ENCODE measurements at regions not wholly inside any gene's neighbourhood (a gene's known extent, or its start where the extent isn't known, plus 50 kb on each side); places are given as distances from the start of the nearest gene placed in this dataset.
A peak's percentile ranks its signal among the peaks of the same experiment; 100 is the strongest.

DNA sequence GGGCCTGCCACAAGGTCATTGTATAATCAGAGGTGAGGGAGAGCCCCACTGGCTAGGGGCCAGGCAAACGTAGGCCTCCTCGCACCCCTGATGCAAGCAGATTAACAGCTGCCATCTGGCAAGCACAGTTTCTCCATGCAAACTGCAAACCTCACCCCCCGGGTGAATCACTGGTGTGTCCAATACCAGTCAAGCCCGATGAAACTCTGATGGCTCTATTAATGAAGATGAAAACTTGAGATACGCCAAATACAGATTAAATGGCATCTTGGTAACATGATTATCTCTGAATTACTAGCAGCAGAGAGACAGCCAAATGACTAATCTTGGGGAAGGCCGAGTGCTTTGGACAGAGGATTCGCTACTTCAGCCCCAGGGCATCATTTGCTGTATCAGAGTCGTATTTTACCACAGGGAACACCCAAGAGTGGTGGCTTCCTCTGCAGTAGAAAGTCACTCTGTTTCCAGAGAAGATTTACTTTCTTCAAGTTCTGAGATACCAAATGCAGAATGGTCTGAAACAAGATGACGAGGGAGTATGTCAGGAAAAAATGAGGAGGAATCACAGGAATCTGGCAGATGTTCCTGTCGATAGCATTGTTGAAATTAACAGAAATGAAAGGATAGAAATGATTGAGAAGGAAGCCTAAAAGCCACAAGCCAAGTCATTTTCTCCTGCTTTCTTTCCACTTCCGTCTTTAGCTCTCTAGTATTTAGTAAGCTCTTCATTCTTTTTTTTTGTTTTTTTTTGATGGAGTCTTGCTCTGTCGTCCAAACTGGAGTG lies 96.2 kb upstream of the NR2F2 start:
- no peak overlapping the region for H3K4me3 ChIP-seq (ENCODE audit: control insufficient read depth, low read depth, low read length)
- DNase-seq (ENCODE audit: low read depth) = peak; percentile 4
- TF ChIP-seq, protein P1, sequence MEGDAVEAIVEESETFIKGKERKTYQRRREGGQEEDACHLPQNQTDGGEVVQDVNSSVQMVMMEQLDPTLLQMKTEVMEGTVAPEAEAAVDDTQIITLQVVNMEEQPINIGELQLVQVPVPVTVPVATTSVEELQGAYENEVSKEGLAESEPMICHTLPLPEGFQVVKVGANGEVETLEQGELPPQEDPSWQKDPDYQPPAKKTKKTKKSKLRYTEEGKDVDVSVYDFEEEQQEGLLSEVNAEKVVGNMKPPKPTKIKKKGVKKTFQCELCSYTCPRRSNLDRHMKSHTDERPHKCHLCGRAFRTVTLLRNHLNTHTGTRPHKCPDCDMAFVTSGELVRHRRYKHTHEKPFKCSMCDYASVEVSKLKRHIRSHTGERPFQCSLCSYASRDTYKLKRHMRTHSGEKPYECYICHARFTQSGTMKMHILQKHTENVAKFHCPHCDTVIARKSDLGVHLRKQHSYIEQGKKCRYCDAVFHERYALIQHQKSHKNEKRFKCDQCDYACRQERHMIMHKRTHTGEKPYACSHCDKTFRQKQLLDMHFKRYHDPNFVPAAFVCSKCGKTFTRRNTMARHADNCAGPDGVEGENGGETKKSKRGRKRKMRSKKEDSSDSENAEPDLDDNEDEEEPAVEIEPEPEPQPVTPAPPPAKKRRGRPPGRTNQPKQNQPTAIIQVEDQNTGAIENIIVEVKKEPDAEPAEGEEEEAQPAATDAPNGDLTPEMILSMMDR (IDR thresholded peaks at IDR 0.05; ENCODE audit: control insufficient read depth, insufficient read depth, low read depth, low read length, missing control alignments) = no peak

- no peak for DNase-seq (ENCODE audit: low read depth)
- TF ChIP-seq, protein P1 (IDR thresholded peaks at IDR 0.05; ENCODE audit: control insufficient read depth, insufficient read depth, low read depth, low read length, missing control alignments) = no peak
- H3K4me3 ChIP-seq (ENCODE audit: control insufficient read depth, low read depth, low read length) = no peak overlapping the region
Measured at GRCh38 chr15:96237002-96237401, 93.5 kb upstream of the NR2F2 start.

GRCh38 chr15:96242761-96243160 lies 87.7 kb upstream of the NR2F2 start:
- no peak overlapping the region for H3K4me3 ChIP-seq (ENCODE audit: control insufficient read depth, low read depth, low read length)
- no peak for DNase-seq (ENCODE audit: low read depth)
- TF ChIP-seq, protein P1 (IDR thresholded peaks at IDR 0.05; ENCODE audit: control insufficient read depth, insufficient read depth, low read depth, low read length, missing control alignments) = no peak

DNA sequence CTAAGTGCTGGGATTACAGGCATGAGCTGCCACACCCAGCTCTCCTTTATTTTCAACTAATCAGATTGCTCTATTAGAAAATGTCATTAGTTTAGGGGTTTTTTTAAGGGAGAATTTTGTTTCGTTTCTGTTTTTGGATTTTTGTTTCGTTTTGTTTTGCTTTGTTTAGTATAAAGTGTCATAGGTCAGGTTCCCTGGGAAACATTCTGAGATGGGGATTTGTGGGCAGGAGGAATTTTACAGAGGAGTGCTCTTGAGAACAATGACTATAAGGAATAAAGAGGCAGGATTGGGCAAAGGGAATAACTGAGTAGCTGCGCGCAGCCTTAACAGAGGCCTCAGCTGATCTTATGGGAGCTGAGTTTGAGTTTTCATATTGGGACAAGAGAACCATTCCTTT lies 86.8 kb upstream of the NR2F2 start:
- no peak overlapping the region for H3K4me3 ChIP-seq (ENCODE audit: control insufficient read depth, low read depth, low read length)
- DNase-seq (ENCODE audit: low read depth) = no peak

GRCh38 chr15:96245252-96245651 lies 85.2 kb upstream of the NR2F2 start:
- no peak for DNase-seq (ENCODE audit: low read depth)
- no peak overlapping the region for H3K4me3 ChIP-seq (ENCODE audit: control insufficient read depth, low read depth, low read length)
- TF ChIP-seq, protein P1 (IDR thresholded peaks at IDR 0.05; ENCODE audit: control insufficient read depth, insufficient read depth, low read depth, low read length, missing control alignments) = no peak

More for the DNA sequence above, 86.8 kb upstream of the NR2F2 start:
- TF ChIP-seq, protein P1 (IDR thresholded peaks at IDR 0.05; ENCODE audit: control insufficient read depth, insufficient read depth, low read depth, low read length, missing control alignments) = no peak

DNA sequence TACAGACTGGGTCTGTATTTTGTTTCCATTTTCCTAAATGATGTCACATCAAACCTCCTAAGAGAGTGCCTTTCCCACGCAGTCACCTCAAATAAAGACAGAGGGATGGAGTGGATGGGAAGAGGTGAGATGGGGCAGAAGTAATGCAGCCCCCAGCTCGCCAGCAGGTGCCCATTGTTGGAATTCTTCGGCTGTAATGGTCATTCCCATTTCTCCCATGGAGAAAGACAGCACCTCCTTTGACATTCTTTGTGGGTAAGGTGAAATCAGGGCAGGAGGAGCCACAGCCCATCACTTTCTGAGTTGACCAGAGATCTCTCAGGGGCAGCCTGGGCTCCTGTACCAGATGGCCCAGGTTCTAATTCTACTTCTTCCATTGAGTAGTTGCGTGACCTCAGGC lies 84.4 kb upstream of the NR2F2 start:
- no peak for DNase-seq (ENCODE audit: low read depth)
- H3K4me3 ChIP-seq (ENCODE audit: control insufficient read depth, low read depth, low read length) = no peak overlapping the region
- TF ChIP-seq, protein P1 (IDR thresholded peaks at IDR 0.05; ENCODE audit: control insufficient read depth, insufficient read depth, low read depth, low read length, missing control alignments) = no peak

Measured in AG09309 (cell line).